ENCODE measurements at regions not wholly inside any gene's neighbourhood (a gene's known extent, or its start where the extent isn't known, plus 50 kb on each side); places are given as distances from the start of the nearest gene placed in this dataset.

DNA sequence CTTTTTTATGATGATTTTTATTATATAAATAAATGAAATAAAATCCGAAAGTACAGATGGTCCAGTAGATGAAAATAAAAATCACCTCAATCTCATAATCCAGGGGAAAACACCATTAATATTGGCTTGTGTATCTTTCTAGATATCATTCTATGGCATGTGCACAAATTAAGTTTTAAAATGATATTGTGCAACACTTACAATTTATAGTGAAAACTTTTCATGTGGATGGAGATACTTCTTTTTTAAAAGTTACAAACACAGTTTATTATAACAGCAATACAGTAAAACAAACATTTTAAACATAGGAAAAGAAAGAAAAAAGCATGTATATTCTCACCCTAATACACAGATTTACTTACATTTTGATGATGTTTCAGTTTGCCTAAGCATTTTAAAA is 98.9 kb upstream of the RMST start:
- FAIRE-seq (no peak), DNase-seq (ENCODE audit: low read depth) (no peak)
- Histone ChIP-seq H3K79me2 (ENCODE audit: insufficient read depth, low read length) (no peaks in the 10 kb centered on the region), H4K20me1 (ENCODE audit: insufficient read depth, low read length) (no peaks in the 10 kb centered on the region), H3K9me3 (ENCODE audit: insufficient read depth, low read depth, low read length) (no peaks in the 10 kb centered on the region), H3K27ac (ENCODE audit: low read depth, low read length) (no peak overlapping the region), H3K9ac (ENCODE audit: low read length) (no peak overlapping the region), H3K4me3 (ENCODE audit: insufficient read depth, low read depth, low read length) (no peak overlapping the region), H3K4me2 (ENCODE audit: low read length) (no peak overlapping the region), H3K36me3 (ENCODE audit: insufficient read depth, low read length) (no peaks in the 10 kb centered on the region), H2AFZ (ENCODE audit: low read depth, low read length) (no peak overlapping the region), H3K4me1 (ENCODE audit: insufficient read depth, low read length) (no peaks in the 10 kb centered on the region), H3K27me3 (ENCODE audit: insufficient read depth, low read length) (no peaks in the 10 kb centered on the region)
- H3K4me1 Mint-ChIP-seq (ENCODE audit: low read depth, unreplicated experiment), result no peaks in the 10 kb centered on the region
- H3K36me3 Mint-ChIP-seq (ENCODE audit: low read depth, unreplicated experiment), result no peaks in the 10 kb centered on the region
- H3K9me3 Mint-ChIP-seq (ENCODE audit: unreplicated experiment), result no peaks in the 10 kb centered on the region
- H3K4me3 Mint-ChIP-seq (ENCODE audit: unreplicated experiment), result no peak overlapping the region
- H3K27me3 Mint-ChIP-seq (ENCODE audit: low read depth, unreplicated experiment), result no peaks in the 10 kb centered on the region
- TF ChIP-seq, protein P1, sequence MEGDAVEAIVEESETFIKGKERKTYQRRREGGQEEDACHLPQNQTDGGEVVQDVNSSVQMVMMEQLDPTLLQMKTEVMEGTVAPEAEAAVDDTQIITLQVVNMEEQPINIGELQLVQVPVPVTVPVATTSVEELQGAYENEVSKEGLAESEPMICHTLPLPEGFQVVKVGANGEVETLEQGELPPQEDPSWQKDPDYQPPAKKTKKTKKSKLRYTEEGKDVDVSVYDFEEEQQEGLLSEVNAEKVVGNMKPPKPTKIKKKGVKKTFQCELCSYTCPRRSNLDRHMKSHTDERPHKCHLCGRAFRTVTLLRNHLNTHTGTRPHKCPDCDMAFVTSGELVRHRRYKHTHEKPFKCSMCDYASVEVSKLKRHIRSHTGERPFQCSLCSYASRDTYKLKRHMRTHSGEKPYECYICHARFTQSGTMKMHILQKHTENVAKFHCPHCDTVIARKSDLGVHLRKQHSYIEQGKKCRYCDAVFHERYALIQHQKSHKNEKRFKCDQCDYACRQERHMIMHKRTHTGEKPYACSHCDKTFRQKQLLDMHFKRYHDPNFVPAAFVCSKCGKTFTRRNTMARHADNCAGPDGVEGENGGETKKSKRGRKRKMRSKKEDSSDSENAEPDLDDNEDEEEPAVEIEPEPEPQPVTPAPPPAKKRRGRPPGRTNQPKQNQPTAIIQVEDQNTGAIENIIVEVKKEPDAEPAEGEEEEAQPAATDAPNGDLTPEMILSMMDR (IDR thresholded peaks at IDR 0.05; ENCODE audit: insufficient read depth, low read depth, low read length), result no peak
- TF ChIP-seq EZH2 (IDR thresholded peaks at IDR 0.05; ENCODE audit: insufficient read depth, low read length), result no peak
- H3K27ac Mint-ChIP-seq (ENCODE audit: unreplicated experiment), result no peak overlapping the region

DNA sequence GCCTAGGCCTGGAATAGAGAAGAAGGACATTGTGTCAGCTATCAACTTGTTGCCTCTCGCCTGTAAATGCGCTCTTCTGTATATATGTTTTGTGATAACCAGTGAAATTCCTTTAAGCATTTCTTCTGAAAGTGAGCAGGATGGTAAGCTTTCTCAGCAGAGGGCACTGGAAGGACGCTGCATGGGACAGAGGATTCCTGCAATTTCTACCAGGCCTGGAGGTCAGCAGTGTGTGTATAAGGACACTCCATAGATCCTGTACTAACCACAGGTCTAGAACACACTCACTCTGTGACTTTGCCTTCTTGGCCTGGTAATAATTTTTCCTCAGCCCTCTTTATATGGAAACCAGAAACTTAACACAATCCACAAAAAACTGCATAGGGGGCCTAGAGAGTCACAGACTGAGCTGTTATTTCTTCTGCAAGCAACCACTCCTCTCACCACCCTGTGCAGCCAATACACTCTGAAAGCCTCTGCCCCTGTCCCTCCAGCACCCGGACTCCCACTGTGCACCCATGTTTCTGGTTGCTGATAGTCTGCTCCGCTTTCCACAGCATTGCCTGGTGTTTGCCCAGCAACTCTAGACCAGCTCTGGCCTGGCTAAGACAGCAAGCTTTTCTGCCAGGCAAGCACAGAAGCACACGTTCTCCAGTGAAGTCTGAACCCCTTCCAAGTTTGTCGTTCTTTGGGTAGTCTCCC is 94.0 kb upstream of the RMST start:
- H3K9me3 ChIP-seq (ENCODE audit: insufficient read depth, low read depth, low read length), result no peaks in the 10 kb centered on the region
- no peaks in the 10 kb centered on the region for H3K4me1 Mint-ChIP-seq (ENCODE audit: low read depth, unreplicated experiment)
- H3K4me1 ChIP-seq (ENCODE audit: insufficient read depth, low read length), result no peaks in the 10 kb centered on the region
- TF ChIP-seq, protein P1 (IDR thresholded peaks at IDR 0.05; ENCODE audit: insufficient read depth, low read depth, low read length), result no peak
- TF ChIP-seq EZH2 (IDR thresholded peaks at IDR 0.05; ENCODE audit: insufficient read depth, low read length), result no peak
- H3K27ac ChIP-seq (ENCODE audit: low read depth, low read length), result no peak overlapping the region
- no peaks in the 10 kb centered on the region for H3K36me3 ChIP-seq (ENCODE audit: insufficient read depth, low read length)
- no peaks in the 10 kb centered on the region for H3K27me3 ChIP-seq (ENCODE audit: insufficient read depth, low read length)
- no peak overlapping the region for H3K9ac ChIP-seq (ENCODE audit: low read length)
- FAIRE-seq (no peak), DNase-seq (ENCODE audit: low read depth) (no peak)
- no peak overlapping the region for H3K4me3 Mint-ChIP-seq (ENCODE audit: unreplicated experiment)
- H2AFZ ChIP-seq (ENCODE audit: low read depth, low read length), result no peak overlapping the region
- H3K27ac Mint-ChIP-seq (ENCODE audit: unreplicated experiment), result peak overlapping the region; percentile 34
- no peak overlapping the region for H3K4me3 ChIP-seq (ENCODE audit: insufficient read depth, low read depth, low read length)
- H3K36me3 Mint-ChIP-seq (ENCODE audit: low read depth, unreplicated experiment), result no peaks in the 10 kb centered on the region
- no peak overlapping the region for H3K4me2 ChIP-seq (ENCODE audit: low read length)
- no peaks in the 10 kb centered on the region for H4K20me1 ChIP-seq (ENCODE audit: insufficient read depth, low read length)
- no peaks in the 10 kb centered on the region for H3K9me3 Mint-ChIP-seq (ENCODE audit: unreplicated experiment)
- H3K27me3 Mint-ChIP-seq (ENCODE audit: low read depth, unreplicated experiment), result peaks cover 3% of the 10 kb centered on the region
- no peaks in the 10 kb centered on the region for H3K79me2 ChIP-seq (ENCODE audit: insufficient read depth, low read length)

- Histone ChIP-seq H3K27ac (ENCODE audit: low read depth, low read length) (no peak overlapping the region), H4K20me1 (ENCODE audit: insufficient read depth, low read length) (no peaks in the 10 kb centered on the region), H3K4me1 (ENCODE audit: insufficient read depth, low read length) (no peaks in the 10 kb centered on the region), H3K79me2 (ENCODE audit: insufficient read depth, low read length) (no peaks in the 10 kb centered on the region), H3K9me3 (ENCODE audit: insufficient read depth, low read depth, low read length) (no peaks in the 10 kb centered on the region), H3K36me3 (ENCODE audit: insufficient read depth, low read length) (no peaks in the 10 kb centered on the region), H3K27me3 (ENCODE audit: insufficient read depth, low read length) (no peaks in the 10 kb centered on the region), H2AFZ (ENCODE audit: low read depth, low read length) (no peak overlapping the region), H3K4me3 (ENCODE audit: insufficient read depth, low read depth, low read length) (no peak overlapping the region), H3K9ac (ENCODE audit: low read length) (no peak overlapping the region), H3K4me2 (ENCODE audit: low read length) (no peak overlapping the region)
- H3K27ac Mint-ChIP-seq (ENCODE audit: unreplicated experiment), result no peak overlapping the region
- no peaks in the 10 kb centered on the region for H3K9me3 Mint-ChIP-seq (ENCODE audit: unreplicated experiment)
- peaks cover 1% of the 10 kb centered on the region for H3K4me1 Mint-ChIP-seq (ENCODE audit: low read depth, unreplicated experiment)
- FAIRE-seq (no peak), DNase-seq (ENCODE audit: low read depth) (no peak)
- no peak overlapping the region for H3K4me3 Mint-ChIP-seq (ENCODE audit: unreplicated experiment)
- H3K36me3 Mint-ChIP-seq (ENCODE audit: low read depth, unreplicated experiment), result no peaks in the 10 kb centered on the region
- TF ChIP-seq, protein P1 (IDR thresholded peaks at IDR 0.05; ENCODE audit: insufficient read depth, low read depth, low read length), result no peak
- TF ChIP-seq EZH2 (IDR thresholded peaks at IDR 0.05; ENCODE audit: insufficient read depth, low read length), result no peak
- H3K27me3 Mint-ChIP-seq (ENCODE audit: low read depth, unreplicated experiment), result peaks cover 5% of the 10 kb centered on the region
These were observed 87.3 kb upstream of the RMST start for GRCh38 chr12:97375310-97375709.
